GM19455 (cell line): ENCODE measurements at regions not wholly inside any gene's neighbourhood (a gene's known extent, or its start where the extent isn't known, plus 50 kb on each side); places are given as distances from the start of the nearest gene placed in this dataset.
"Not testable (repeated sequence)": the region's sequence is repeated elsewhere in the genome, so short reads cannot be mapped to it uniquely, and the experiment has no call there.

ENCODE experiments used
- ATAC-seq: cut with Tn5 transposase; IDR thresholded peaks from one replicate; pipeline ENCODE4 v1.9.1; 2021; ENCODE audit not compliant: unreplicated experiment

DNA sequence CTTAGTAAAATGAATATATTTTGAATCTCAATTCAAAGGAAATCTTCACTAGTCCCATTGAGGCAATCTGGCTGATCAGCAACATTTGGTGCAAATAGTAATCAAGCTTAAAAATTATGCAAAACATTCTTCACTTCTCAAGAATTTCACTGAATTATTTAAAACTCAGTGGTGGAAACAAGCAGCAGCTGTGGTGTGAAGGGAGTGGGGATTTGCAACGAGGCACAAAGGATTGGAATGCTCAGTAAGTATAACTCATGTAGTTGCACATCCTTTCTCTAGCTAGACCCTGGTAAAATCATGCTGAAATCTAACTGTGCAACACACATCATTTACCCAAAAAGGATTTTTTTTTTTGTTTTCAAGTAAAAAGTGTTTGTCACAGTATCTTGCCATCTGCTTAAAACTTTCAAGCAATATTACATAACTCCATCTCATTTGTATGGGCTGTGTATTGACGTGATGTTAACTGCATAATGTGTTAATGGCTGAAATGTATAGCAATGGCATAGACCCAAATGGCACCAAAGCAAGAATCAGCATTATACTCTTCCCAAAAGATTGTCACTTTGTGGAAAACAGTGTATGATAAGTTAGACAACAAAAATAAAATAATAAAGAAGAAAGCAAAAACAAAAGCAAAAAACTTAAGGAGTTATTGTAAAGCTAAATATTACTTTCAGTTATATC is 816.6 kb downstream of the EPHA3 start:
- ATAC-seq = no peak

- no peak for ATAC-seq
Observed at GRCh38 chr3:89925976-89926375, 818.6 kb downstream of the EPHA3 start.

GRCh38 chr3:89932882-89933281 is 825.5 kb downstream of the EPHA3 start:
- no peak for ATAC-seq

GRCh38 chr3:89944461-89944860 is 837.0 kb downstream of the EPHA3 start:
- not testable (repeated sequence) for ATAC-seq

- ATAC-seq = no peak
Observed at GRCh38 chr3:89946884-89947283, 839.5 kb downstream of the EPHA3 start.

DNA sequence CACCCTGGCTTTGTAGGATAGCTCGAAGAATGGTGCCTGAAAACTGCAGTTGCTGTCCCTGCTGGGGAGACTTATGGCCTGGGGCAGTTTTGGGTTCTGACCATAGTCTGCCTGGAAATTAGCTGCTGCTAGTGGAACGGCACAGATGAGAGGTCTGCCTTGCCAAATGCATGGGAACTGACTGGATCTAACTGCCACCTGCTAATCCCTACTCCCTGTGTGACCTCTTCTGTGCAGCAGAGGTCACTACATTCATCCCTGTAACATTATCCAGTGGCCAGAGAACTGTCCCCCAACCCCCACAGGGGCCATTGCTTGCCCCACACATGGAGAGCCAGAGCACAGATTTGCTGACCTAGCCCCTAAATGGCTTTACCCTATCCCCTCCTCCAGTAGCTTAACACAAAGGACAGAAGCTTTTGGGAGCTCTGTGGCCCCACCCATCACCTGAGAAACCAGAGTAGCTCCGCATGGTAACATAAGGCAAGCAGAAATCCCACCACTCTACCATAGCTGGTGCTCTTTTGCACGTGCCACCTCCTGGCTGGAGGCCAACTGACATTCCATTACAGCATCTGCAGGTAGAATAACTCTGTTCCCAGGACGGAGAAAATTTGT is 840.0 kb downstream of the EPHA3 start:
- ATAC-seq = no peak

GRCh38 chr3:89948008-89948407 is 840.6 kb downstream of the EPHA3 start:
- no peak for ATAC-seq

DNA sequence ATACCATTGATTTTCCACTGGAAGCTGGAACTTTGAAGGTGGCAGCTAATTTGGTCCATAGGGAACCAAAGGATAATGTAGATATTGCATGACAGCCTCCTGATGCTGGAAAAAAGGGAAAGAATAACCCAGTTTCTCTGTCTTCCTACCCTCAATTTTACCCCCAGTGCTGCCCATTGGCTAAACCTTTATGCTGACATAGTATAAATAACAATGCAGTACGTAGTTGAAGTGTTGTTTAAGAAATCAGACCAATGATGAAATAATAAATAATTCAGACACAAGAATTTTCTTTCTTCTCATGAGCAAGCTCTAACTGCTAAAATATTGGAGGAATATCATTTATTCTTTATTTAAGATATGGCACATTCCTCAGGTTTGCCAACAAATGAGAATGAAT is 843.4 kb downstream of the EPHA3 start:
- ATAC-seq = no peak

GRCh38 chr3:89954137-89954536 is 846.7 kb downstream of the EPHA3 start:
- ATAC-seq = no peak

- ATAC-seq = no peak
Observed at GRCh38 chr3:89955156-89955555, 847.7 kb downstream of the EPHA3 start.

DNA sequence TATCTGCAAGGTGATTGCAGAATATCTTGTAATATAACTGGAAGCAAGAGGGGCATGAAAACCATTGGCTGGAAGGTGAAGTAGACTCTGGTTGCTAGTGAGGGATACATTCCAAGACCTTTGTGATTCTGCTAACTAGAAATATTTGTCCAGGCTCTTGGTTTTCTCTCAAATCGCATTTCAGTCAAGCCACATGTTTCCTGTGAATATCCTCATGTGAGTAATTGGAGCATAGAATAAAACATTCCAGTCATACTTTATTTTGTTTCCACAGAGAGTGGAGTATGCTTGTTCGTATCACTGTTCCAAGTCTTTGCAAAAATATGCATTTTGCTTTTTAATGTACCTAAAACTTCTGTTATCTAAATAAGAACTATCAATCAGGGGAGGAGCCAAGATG is 850.0 kb downstream of the EPHA3 start:
- ATAC-seq = no peak

GRCh38 chr3:89958163-89958562 is 850.7 kb downstream of the EPHA3 start:
- not testable (repeated sequence) for ATAC-seq

- no peak for ATAC-seq
Observed at GRCh38 chr3:89964347-89964746, 856.9 kb downstream of the EPHA3 start.

DNA sequence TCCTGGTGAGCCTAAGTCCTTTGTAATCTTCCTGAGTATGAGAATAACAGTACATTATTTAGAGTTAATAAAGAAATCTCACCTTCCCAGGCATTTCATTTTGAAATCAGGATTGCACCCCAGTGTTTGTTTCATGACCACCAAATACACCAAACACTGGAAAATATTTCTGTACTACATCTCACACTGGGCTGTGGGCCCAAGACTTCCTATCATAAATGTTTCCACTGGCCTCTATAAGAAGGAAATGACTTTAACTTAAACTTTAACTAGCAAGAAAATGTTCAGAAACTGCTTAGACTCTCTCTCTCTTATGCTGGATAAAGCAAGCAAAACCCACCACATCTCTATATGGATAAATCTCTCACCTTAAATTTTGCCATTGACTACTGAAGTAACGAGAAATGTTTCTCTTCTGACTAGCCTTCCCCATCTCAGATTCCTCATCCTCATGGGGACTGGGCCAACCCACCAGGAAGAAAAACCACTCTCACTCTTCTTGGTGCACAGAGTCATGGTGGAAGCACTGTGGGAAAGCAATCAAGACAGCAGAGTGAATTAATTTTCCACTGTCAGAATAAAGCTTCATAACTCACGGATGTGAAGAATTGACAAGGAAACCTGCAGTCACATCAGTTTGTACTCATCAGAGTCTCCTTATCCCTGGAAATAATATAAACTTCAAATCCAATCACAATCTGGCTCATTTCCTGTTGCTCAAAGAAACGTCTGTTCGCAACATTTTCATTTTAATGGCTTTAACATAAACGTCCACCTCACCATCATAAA is 859.6 kb downstream of the EPHA3 start:
- ATAC-seq = no peak

DNA sequence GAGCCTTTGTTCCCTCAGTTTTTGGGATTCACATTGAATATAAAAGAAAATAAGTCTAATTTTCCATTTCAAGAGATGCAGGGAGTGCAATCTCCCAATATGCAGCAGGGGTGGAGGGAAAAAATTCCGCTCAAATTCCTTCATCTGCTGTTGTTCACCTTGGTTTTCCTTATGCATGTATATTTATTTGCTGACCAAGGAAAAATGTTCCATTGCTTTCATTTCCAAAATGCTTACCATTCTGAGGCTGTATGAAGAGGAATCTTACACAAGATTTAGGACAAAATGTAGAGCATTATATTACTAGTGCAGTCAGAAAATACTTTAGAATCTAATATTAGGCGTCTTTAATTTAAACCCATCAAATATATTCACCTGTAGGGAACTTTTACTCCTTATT is 863.9 kb downstream of the EPHA3 start:
- ATAC-seq = no peak

DNA sequence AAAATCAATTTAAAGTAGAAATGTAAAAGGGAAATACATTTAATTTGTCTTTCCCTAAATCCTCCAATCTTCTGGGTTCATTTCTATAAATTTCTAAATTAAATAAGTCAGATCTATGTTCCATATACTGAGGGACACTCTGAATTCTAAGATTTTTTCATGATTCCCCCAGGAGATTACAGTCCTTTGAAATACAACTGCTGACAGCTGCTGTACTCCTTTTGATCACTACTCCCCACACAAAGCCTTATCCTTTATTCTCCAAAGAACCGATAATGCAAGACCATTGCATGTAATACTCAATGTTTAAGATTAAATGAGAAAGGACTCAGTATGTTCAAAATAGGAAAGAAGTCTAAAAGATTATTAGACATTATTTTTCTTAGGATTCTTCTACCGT is 865.7 kb downstream of the EPHA3 start:
- ATAC-seq = no peak

- no peak for ATAC-seq
Observed at GRCh38 chr3:89974903-89975519, 867.6 kb downstream of the EPHA3 start.

GRCh38 chr3:89983449-89983848 is 876.0 kb downstream of the EPHA3 start:
- ATAC-seq = no peak

GRCh38 chr3:90005281-90005847 is 897.9 kb downstream of the EPHA3 start:
- no peak for ATAC-seq

- ATAC-seq = no peak
Observed at GRCh38 chr3:90007778-90008499, 900.5 kb downstream of the EPHA3 start.

DNA sequence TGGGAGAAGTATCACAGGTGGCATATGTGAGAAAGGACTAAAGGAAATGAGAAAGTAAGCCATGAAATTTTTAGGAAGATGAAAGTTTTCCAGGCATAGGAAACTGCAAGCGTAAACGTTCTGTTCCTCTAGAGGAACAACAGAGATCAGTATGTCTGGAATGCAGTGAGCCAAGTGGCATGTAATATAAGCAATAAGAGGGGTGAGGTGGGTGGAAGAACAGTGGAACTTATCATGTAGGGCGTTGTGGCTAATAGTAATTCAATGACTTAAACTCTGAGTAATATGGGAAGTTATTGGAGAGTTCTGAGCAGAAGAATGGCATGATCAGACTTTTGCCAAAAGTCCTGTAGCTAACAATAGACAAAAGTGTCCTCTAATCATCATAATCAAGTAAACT is 902.9 kb downstream of the EPHA3 start:
- ATAC-seq = no peak
